Adrenal gland (tissue), 5 donors: ENCODE measurements at regions not wholly inside any gene's neighbourhood (a gene's known extent, or its start where the extent isn't known, plus 50 kb on each side); places are given as distances from the start of the nearest gene placed in this dataset.

Source experiments
- POLR2A ChIP-seq, 2 donors: fragments of 450-650 bp; IDR thresholded peaks; one replicate each; pipeline ENCODE4 v1.6.1; 2017; ENCODE audit warnings: antibody characterized with exemption in 2 of 2, mild to moderate bottlenecking in 2 of 2, moderate library complexity in 1 of 2
- TF ChIP-seq, protein P1 (sequence below), 6 experiments: fragments of 450-650 bp in 4 of 6; fragments of 200-600 bp in 2 of 6; sonication (generic) in 1 of 6; IDR thresholded peaks; 1 replicate in 5 of 6; 2 replicates in 1 of 6; pipeline versions ENCODE4 v1.5.1 to v1.8.0; 2016 to 2021; ENCODE audit warnings: antibody characterized with exemption in 6 of 6, mild to moderate bottlenecking in 2 of 6, moderate library complexity in 1 of 6
- donor health status: DM: no; HTN: no; CAD: no.

- TF ChIP-seq, protein P1, sequence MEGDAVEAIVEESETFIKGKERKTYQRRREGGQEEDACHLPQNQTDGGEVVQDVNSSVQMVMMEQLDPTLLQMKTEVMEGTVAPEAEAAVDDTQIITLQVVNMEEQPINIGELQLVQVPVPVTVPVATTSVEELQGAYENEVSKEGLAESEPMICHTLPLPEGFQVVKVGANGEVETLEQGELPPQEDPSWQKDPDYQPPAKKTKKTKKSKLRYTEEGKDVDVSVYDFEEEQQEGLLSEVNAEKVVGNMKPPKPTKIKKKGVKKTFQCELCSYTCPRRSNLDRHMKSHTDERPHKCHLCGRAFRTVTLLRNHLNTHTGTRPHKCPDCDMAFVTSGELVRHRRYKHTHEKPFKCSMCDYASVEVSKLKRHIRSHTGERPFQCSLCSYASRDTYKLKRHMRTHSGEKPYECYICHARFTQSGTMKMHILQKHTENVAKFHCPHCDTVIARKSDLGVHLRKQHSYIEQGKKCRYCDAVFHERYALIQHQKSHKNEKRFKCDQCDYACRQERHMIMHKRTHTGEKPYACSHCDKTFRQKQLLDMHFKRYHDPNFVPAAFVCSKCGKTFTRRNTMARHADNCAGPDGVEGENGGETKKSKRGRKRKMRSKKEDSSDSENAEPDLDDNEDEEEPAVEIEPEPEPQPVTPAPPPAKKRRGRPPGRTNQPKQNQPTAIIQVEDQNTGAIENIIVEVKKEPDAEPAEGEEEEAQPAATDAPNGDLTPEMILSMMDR (IDR thresholded peaks at IDR 0.05) = no peak
- TF ChIP-seq POLR2A (IDR thresholded peaks at IDR 0.05) = no peak
Measured at GRCh38 chr11:38517991-38518390, 1920.0 kb upstream of the RAG2 start.
